A673 (cell line): ENCODE measurements at regions not wholly inside any gene's neighbourhood (a gene's known extent, or its start where the extent isn't known, plus 50 kb on each side); places are given as distances from the start of the nearest gene placed in this dataset.

Source experiments
- BruUV-seq: library from RNA; stranded (reverse); fragments of 400-500 nt; replicated peaks from 2 replicates; lab custom pipeline; 2021; lab: Mats Ljungman, UMichigan
- CTCF ChIA-PET: fragments of 300-600 bp; sonication (Branson Sonifier 250); formaldehyde crosslinking; loops from one replicate; lab custom pipeline; 2022; ENCODE audit warnings: antibody characterized with exemption; lab: Charles Lee
- POLR2A ChIA-PET: fragments of 300-600 bp; sonication (Branson Sonifier 250); formaldehyde crosslinking; loops from one replicate; lab custom pipeline; 2022; ENCODE audit warnings: antibody characterized with exemption; ENCODE audit not compliant: low non-redundant PET; lab: Charles Lee
- DNase-seq: peaks from one replicate; pipeline ENCODE4 v3.0.0-alpha.2; 2015; ENCODE audit warnings: low spot score
- H3K27ac ChIP-seq: fragments of 200-600 bp; sonication (generic); 2 replicates; pipeline ENCODE4 v1.5.1; 2016; ENCODE audit warnings: mixed run types, low read depth, mild to moderate bottlenecking, mixed read lengths, antibody characterized with exemption, low read length; ENCODE audit not compliant: poor library complexity, severe bottlenecking
- H3K27me3 ChIP-seq: fragments of 200-600 bp; sonication (generic); replicated peaks from 2 replicates; pipeline ENCODE4 v1.6.1; 2017; ENCODE audit warnings: mixed run types, low read depth, mild to moderate bottlenecking, mixed read lengths, antibody characterized with exemption, low read length; ENCODE audit not compliant: insufficient read depth, poor library complexity
- H3K36me3 ChIP-seq: fragments of 200-600 bp; sonication (generic); 2 replicates; pipeline ENCODE4 v1.6.1; 2016; ENCODE audit warnings: mixed run types, mild to moderate bottlenecking, mixed read lengths, antibody characterized with exemption, low read length; ENCODE audit not compliant: insufficient read depth, poor library complexity, severe bottlenecking
- H3K4me1 ChIP-seq: fragments of 200-600 bp; sonication (generic); 2 replicates; pipeline ENCODE4 v1.6.1; 2017; ENCODE audit warnings: mixed run types, mild to moderate bottlenecking, mixed read lengths, antibody characterized with exemption, low read length; ENCODE audit not compliant: insufficient read depth, poor library complexity, severe bottlenecking
- H3K4me3 ChIP-seq: fragments of 200-600 bp; sonication (generic); 2 replicates; pipeline ENCODE4 v1.5.1; 2016; ENCODE audit warnings: low read depth, mixed run types, mild to moderate bottlenecking, mixed read lengths, low read length; ENCODE audit not compliant: poor library complexity, severe bottlenecking
- H3K9me3 ChIP-seq: fragments of 200-600 bp; sonication (generic); 2 replicates; pipeline ENCODE4 v1.6.1; 2016; ENCODE audit warnings: mixed run types, low read depth, mild to moderate bottlenecking, mixed read lengths, antibody characterized with exemption, low read length; ENCODE audit not compliant: poor library complexity, severe bottlenecking
- EZH2 ChIP-seq: fragments of 200-600 bp; sonication (generic); IDR thresholded peaks from 2 replicates; pipeline ENCODE4 v1.6.1; 2017; ENCODE audit warnings: borderline replicate concordance, low read depth, mild to moderate bottlenecking, mixed read lengths, antibody characterized with exemption, low read length; ENCODE audit not compliant: poor library complexity, severe bottlenecking
- intact Hi-C: fragments of 100-400 bp; cut with micrococcal nuclease; formaldehyde crosslinking; loops from one replicate; pipeline ENCODE4 v1.10.0; 2022; ENCODE audit not compliant: unreplicated experiment
- TF ChIP-seq, protein P1 (sequence below): fragments of 300-800, 200-600 bp; sonication (generic); conservative IDR thresholded peaks from 2 replicates; pipeline ENCODE4 v1.5.1; 2017; ENCODE audit warnings: low read depth, mild to moderate bottlenecking, antibody characterized with exemption, low read length, moderate library complexity, mixed read lengths

DNA sequence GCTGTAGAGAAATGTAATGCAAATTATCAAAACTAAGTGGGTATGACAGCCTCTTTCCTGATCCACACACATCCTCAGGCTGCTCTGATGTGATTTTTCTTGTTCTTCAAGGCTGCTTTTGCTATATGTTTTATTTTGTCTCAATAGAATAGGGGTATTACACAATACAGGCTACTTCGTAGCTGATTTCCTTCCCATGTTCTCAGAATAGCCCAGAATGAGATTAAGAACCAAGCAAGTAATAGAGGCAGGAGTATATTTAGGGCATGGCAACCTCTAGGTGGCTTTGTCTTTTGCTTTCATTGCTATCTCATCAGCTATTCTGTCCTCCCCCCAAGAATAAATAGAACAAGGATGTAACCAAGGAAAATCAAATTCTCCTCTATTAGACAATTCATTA lies 241.8 kb downstream of the ALDH8A1 start:
- DNase-seq = no peak
- H3K4me1 ChIP-seq = peaks cover 13% of the 10 kb centered on the region
- POLR2A ChIA-PET = no interaction called here
- TF ChIP-seq EZH2 = no peak
- TF ChIP-seq, protein P1, sequence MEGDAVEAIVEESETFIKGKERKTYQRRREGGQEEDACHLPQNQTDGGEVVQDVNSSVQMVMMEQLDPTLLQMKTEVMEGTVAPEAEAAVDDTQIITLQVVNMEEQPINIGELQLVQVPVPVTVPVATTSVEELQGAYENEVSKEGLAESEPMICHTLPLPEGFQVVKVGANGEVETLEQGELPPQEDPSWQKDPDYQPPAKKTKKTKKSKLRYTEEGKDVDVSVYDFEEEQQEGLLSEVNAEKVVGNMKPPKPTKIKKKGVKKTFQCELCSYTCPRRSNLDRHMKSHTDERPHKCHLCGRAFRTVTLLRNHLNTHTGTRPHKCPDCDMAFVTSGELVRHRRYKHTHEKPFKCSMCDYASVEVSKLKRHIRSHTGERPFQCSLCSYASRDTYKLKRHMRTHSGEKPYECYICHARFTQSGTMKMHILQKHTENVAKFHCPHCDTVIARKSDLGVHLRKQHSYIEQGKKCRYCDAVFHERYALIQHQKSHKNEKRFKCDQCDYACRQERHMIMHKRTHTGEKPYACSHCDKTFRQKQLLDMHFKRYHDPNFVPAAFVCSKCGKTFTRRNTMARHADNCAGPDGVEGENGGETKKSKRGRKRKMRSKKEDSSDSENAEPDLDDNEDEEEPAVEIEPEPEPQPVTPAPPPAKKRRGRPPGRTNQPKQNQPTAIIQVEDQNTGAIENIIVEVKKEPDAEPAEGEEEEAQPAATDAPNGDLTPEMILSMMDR = no peak
- no peaks in the 10 kb centered on the region for H3K36me3 ChIP-seq
- CTCF ChIA-PET = no interaction called here
- no peak overlapping the region for H3K27ac ChIP-seq
- H3K4me3 ChIP-seq = no peak overlapping the region
- intact Hi-C loops = no loop called here
- no peaks in the 10 kb centered on the region for H3K9me3 ChIP-seq
- no TSS peak for BruUV-seq
- no peaks in the 10 kb centered on the region for H3K27me3 ChIP-seq

DNA sequence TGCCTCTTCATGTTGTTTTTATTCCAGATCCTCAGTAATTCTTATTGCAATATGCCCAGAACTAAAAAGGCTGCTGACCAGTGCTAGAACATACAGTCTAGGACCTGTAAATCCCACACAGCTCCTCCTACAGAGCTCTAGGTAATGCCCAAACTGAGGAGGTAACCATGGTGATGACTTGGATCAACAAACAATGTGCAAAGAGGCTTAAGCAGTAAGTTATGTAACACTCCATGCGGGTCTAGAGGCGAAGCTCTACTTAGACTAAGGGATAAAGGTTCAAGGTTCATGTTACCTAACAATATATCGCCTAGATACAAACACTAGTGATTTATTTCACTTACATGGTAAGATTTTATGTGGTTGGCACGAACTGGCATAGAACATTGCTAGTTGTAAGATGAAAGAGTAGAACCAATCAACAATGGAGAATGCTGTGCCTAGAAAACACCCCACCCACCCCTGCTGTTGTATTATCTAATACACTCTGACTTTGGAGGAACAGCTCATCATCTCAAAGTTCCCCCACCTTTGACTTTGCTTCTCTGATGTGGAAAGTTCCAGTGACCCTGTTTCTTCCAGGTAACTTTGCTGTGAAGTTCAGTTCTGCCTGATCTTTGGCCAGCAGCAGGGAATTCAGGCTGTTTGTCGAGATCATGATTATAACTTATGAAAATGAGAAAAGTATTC lies 242.4 kb downstream of the ALDH8A1 start:
- no peaks in the 10 kb centered on the region for H3K9me3 ChIP-seq
- ChIA-PET CTCF (no interaction called here), POLR2A (interaction anchor here (0.7 kb wide), 1 partner anchor 34 kb away, joined by 3 read pairs; no protein-coding TSS in a partner anchor)
- no peaks in the 10 kb centered on the region for H3K27me3 ChIP-seq
- DNase-seq = peak; percentile 41
- no TSS peak for BruUV-seq
- H3K27ac ChIP-seq = no peak overlapping the region
- H3K4me3 ChIP-seq = no peak overlapping the region
- TF ChIP-seq EZH2 = no peak
- TF ChIP-seq, protein P1 = no peak
- no peaks in the 10 kb centered on the region for H3K36me3 ChIP-seq
- H3K4me1 ChIP-seq = peaks cover 13% of the 10 kb centered on the region
- intact Hi-C loops = no loop called here

DNA sequence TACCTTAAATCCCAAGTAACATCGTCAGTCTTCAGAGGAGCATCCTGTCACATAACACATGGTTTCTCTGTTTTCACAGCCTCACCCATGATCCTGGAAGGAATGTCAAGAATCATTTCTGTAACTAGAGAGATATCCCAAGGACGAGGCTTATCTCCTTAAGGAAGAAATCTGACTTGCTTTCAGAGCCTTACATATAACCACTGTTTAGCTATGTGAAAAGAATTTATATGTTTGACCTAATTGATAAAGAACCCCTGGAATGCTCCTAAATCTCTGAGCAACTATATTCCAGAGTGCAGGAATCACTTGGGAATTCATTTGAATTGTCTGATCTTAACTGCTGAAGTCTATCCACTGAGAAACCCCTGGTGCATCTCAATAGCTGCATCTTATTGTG lies 243.1 kb downstream of the ALDH8A1 start:
- DNase-seq = no peak
- Histone ChIP-seq H3K36me3 (no peaks in the 10 kb centered on the region), H3K27ac (no peak overlapping the region), H3K4me1 (peaks cover 8% of the 10 kb centered on the region), H3K4me3 (no peak overlapping the region), H3K9me3 (no peaks in the 10 kb centered on the region), H3K27me3 (no peaks in the 10 kb centered on the region)
- ChIA-PET CTCF (no interaction called here), POLR2A (interaction anchor here (0.7 kb wide), 1 partner anchor 34 kb away, joined by 3 read pairs; no protein-coding TSS in a partner anchor)
- BruUV-seq = no TSS peak
- TF ChIP-seq, protein P1 = no peak
- no peak for TF ChIP-seq EZH2
- intact Hi-C loops = no loop called here
